ENCODE measurements at regions not wholly inside any gene's neighbourhood (a gene's known extent, or its start where the extent isn't known, plus 50 kb on each side); places are given as distances from the start of the nearest gene placed in this dataset.

DNA sequence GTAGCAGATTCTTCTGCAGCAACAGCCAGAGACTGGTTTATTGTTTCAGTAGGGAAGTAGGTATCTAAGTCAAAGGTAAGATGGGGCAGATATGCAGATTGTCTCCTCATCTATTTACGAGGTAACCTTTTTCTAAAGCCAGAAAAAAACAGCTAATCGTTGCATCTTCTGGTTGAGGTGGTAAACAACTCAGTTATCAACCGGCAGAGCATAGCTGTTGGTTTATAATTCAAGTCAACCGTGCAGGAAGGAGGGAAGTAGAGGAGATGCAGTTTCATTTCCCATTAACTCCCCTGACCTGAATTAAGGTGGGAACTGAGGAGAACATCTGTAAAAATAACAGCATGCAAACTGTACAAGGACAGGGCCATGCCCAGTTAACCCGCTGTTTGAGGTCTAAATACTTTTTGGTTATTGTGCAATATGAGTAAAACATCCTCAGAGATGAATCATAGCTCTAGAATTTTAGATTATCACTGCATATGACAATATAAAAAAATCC lies 156.5 kb upstream of the ITGB1 start:
- Mint-ChIP-seq H3K9me3 (peaks cover 3% of the 10 kb centered on the region), H3K27me3 (ENCODE audit: low read depth) (no peaks in the 10 kb centered on the region), H3K4me3 (no peak overlapping the region), H3K27ac (ENCODE audit: unreplicated experiment) (no peak overlapping the region), H3K36me3 (ENCODE audit: low read depth) (no peaks in the 10 kb centered on the region), H3K4me1 (peaks cover 46% of the 10 kb centered on the region)
- TF ChIP-seq, protein P1, sequence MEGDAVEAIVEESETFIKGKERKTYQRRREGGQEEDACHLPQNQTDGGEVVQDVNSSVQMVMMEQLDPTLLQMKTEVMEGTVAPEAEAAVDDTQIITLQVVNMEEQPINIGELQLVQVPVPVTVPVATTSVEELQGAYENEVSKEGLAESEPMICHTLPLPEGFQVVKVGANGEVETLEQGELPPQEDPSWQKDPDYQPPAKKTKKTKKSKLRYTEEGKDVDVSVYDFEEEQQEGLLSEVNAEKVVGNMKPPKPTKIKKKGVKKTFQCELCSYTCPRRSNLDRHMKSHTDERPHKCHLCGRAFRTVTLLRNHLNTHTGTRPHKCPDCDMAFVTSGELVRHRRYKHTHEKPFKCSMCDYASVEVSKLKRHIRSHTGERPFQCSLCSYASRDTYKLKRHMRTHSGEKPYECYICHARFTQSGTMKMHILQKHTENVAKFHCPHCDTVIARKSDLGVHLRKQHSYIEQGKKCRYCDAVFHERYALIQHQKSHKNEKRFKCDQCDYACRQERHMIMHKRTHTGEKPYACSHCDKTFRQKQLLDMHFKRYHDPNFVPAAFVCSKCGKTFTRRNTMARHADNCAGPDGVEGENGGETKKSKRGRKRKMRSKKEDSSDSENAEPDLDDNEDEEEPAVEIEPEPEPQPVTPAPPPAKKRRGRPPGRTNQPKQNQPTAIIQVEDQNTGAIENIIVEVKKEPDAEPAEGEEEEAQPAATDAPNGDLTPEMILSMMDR (conservative IDR thresholded peaks at IDR 0.05), result no peak
- no peak for DNase-seq (ENCODE audit: low read depth, low spot score)

DNA sequence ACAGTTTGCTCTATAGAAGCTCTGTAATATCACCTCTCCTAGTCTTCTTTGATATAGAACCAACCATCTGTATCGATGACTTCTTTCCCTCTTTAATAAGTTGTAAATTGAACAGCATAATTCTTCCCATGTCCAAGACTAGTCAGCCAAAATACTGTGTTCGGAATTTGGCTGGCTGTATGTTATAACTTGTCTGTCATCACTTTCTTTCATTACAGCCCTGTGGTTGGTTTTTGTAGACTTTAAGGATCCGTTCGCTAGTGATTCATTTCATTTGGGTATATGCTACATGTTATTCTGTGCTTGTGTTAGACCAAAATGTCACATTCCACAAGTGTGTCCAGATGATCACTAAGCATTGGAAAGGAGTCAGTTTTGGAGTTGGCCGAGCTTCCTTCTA lies 155.4 kb upstream of the ITGB1 start:
- DNase-seq (ENCODE audit: low read depth, low spot score), result no peak
- TF ChIP-seq, protein P1 (conservative IDR thresholded peaks at IDR 0.05), result no peak
- Mint-ChIP-seq H3K36me3 (ENCODE audit: low read depth) (peaks cover 2% of the 10 kb centered on the region), H3K4me1 (peaks cover 55% of the 10 kb centered on the region), H3K4me3 (no peak overlapping the region), H3K27ac (ENCODE audit: unreplicated experiment) (no peak overlapping the region), H3K27me3 (ENCODE audit: low read depth) (no peaks in the 10 kb centered on the region), H3K9me3 (peaks cover 3% of the 10 kb centered on the region)

DNA sequence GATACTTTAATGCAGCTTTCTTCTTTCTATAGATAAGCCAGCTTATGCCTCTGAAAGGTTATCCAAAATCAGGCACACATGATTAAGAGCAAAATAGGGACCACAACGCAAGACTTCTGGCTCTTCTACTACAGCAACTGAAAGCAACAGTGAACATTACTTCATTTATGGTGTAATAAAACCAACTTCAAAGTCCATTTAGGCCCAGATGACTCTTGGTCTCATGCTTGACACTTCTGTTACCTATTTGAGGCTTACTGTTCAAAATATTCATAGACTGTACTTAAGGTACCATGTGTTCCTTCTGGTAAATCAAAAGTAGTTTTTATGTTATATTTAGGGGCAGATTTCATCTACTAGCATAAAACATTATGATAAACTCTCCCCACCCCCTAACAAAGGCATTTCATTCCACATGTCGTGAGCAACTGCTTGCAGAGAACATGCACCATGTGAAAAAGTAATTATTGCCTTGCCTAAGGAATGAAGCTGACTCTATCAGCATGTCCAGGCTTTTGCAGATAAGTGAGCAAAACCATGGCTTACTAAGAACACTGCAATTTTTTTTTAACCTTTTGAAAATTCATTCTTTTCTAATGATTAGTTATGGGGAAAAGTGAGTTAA lies 154.9 kb upstream of the ITGB1 start:
- H3K27ac Mint-ChIP-seq (ENCODE audit: unreplicated experiment), result no peak overlapping the region
- peaks cover 3% of the 10 kb centered on the region for H3K9me3 Mint-ChIP-seq
- TF ChIP-seq, protein P1 (conservative IDR thresholded peaks at IDR 0.05), result no peak
- H3K27me3 Mint-ChIP-seq (ENCODE audit: low read depth), result no peaks in the 10 kb centered on the region
- H3K36me3 Mint-ChIP-seq (ENCODE audit: low read depth), result peaks cover 2% of the 10 kb centered on the region
- peaks cover 61% of the 10 kb centered on the region for H3K4me1 Mint-ChIP-seq
- H3K4me3 Mint-ChIP-seq, result no peak overlapping the region
- DNase-seq (ENCODE audit: low read depth, low spot score), result no peak

DNA sequence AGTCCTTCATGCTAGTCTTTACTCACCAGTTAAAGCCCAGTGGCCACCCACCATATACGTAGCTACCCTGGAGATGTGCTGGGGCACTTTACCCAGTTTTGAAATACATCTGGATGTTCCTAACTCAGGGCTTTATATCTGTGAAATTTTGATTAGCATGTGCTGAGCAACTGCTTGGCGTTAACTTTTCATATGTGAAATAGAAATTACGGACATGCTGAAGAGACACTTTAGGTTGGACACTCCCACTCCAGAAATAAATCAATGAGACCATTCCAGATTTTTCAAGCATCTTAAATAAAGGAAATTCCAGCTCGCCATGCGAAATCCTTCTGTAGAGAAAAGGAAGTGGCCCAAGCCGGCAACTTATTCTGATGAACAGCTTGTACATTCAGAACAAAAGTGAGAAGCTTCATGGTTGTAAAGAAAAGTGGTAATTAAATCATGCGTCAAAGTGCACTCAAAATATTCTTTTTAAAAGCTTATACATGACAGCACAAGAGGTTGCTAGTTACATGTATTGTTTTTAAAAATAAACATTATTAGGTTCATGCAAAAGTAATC lies 153.5 kb upstream of the ITGB1 start:
- DNase-seq (ENCODE audit: low read depth, low spot score), result no peak
- H3K27ac Mint-ChIP-seq (ENCODE audit: unreplicated experiment), result no peak overlapping the region
- H3K36me3 Mint-ChIP-seq (ENCODE audit: low read depth), result peaks cover 2% of the 10 kb centered on the region
- TF ChIP-seq, protein P1 (conservative IDR thresholded peaks at IDR 0.05), result no peak
- H3K4me1 Mint-ChIP-seq, result peaks cover 66% of the 10 kb centered on the region
- no peaks in the 10 kb centered on the region for H3K27me3 Mint-ChIP-seq (ENCODE audit: low read depth)
- H3K4me3 Mint-ChIP-seq, result no peak overlapping the region
- peaks cover 6% of the 10 kb centered on the region for H3K9me3 Mint-ChIP-seq

DNA sequence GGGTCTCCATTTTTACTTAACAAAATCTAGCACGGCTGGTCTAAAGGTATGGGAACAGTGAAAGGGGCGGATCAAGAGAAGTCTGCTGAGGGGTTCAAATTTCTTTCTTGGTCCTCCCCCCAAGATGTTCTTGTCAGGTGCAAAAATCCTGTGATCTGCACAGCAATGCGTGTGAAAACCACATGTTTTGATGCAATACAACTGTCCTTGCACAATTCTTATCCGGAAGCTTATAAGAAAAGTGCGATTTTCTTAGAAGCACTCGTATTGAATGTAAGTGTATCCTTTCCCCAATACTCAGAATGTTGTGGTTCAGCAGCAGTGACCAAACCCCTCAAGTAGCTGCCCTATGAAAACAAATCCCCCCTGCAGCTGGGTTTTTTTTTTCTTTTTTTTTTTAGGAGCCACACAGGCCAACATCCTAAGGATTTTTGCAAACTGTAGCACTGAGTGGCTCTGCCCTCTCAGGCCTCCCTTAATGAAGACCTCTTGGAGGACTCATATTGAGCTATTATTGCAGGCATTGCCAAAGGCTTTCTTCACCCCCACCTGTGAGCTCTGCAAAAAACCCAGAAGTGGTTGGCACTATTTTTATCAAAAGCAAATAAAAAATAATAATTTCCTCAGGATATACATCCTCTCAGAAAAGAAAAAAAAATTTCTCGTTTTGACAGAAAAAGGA lies 151.9 kb upstream of the ITGB1 start:
- peaks cover 61% of the 10 kb centered on the region for H3K4me1 Mint-ChIP-seq
- DNase-seq (ENCODE audit: low read depth, low spot score), result no peak
- peaks cover 2% of the 10 kb centered on the region for H3K36me3 Mint-ChIP-seq (ENCODE audit: low read depth)
- no peak overlapping the region for H3K4me3 Mint-ChIP-seq
- TF ChIP-seq, protein P1 (conservative IDR thresholded peaks at IDR 0.05), result no peak
- peaks cover 6% of the 10 kb centered on the region for H3K9me3 Mint-ChIP-seq
- no peak overlapping the region for H3K27ac Mint-ChIP-seq (ENCODE audit: unreplicated experiment)
- H3K27me3 Mint-ChIP-seq (ENCODE audit: low read depth), result no peaks in the 10 kb centered on the region

Measured in neural crest cell (in vitro differentiated cells).